GM12873 (cell line): ENCODE measurements at regions not wholly inside any gene's neighbourhood (a gene's known extent, or its start where the extent isn't known, plus 50 kb on each side); places are given as distances from the start of the nearest gene placed in this dataset.

Experiments used
- CTCF ChIP-seq: IDR thresholded peaks from 2 replicates; pipeline ENCODE4 v1.5.1; 2012; ENCODE audit warnings: low read depth, mild to moderate bottlenecking, moderate library complexity, low read length, control low read depth; ENCODE audit not compliant: insufficient read depth; ENCODE audit errors: missing control alignments

- no peak for TF ChIP-seq CTCF
Measured at GRCh38 chr13:40457929-40458719, 208.3 kb downstream of the FOXO1 start.

GRCh38 chr13:40458720-40458990 is 207.8 kb downstream of the FOXO1 start:
- no peak for TF ChIP-seq CTCF

GRCh38 chr13:40460116-40460515 is 206.3 kb downstream of the FOXO1 start:
- no peak for TF ChIP-seq CTCF

- TF ChIP-seq CTCF: no peak
Measured at GRCh38 chr13:40464337-40465014, 202.0 kb downstream of the FOXO1 start.

- TF ChIP-seq CTCF: no peak
Measured at GRCh38 chr13:40465015-40465390, 201.4 kb downstream of the FOXO1 start.

- no peak for TF ChIP-seq CTCF
Measured at GRCh38 chr13:40466272-40466671, 200.2 kb downstream of the FOXO1 start.

- no peak for TF ChIP-seq CTCF
Measured at GRCh38 chr13:40468227-40468838, 198.1 kb downstream of the FOXO1 start.
